ENCODE measurements at regions not wholly inside any gene's neighbourhood (a gene's known extent, or its start where the extent isn't known, plus 50 kb on each side); places are given as distances from the start of the nearest gene placed in this dataset.
"Not testable (repeated sequence)": the region's sequence is repeated elsewhere in the genome, so short reads cannot be mapped to it uniquely, and the experiment has no call there.

GRCh38 chr3:128547368-128547987 lies 54.5 kb upstream of the GATA2 start:
- TF ChIP-seq, protein P1, sequence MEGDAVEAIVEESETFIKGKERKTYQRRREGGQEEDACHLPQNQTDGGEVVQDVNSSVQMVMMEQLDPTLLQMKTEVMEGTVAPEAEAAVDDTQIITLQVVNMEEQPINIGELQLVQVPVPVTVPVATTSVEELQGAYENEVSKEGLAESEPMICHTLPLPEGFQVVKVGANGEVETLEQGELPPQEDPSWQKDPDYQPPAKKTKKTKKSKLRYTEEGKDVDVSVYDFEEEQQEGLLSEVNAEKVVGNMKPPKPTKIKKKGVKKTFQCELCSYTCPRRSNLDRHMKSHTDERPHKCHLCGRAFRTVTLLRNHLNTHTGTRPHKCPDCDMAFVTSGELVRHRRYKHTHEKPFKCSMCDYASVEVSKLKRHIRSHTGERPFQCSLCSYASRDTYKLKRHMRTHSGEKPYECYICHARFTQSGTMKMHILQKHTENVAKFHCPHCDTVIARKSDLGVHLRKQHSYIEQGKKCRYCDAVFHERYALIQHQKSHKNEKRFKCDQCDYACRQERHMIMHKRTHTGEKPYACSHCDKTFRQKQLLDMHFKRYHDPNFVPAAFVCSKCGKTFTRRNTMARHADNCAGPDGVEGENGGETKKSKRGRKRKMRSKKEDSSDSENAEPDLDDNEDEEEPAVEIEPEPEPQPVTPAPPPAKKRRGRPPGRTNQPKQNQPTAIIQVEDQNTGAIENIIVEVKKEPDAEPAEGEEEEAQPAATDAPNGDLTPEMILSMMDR (IDR thresholded peaks at IDR 0.05), result no peak
- DNase-seq (no peak), ATAC-seq (peak in 1 of 8 donors; percentile 40)
- H3K4me1 ChIP-seq, result peaks cover 2 to 44% (median 36%) of the 10 kb centered on the region in 9 donors
- H3K27me3 ChIP-seq, result peaks cover 0 to 6% (median 0%) of the 10 kb centered on the region in 7 donors
- H3K36me3 ChIP-seq, result no peaks in the 10 kb centered on the region
- no peak overlapping the region for H3K4me3 ChIP-seq
- H3K27ac ChIP-seq, result peak overlapping the region in 1 of 10 donors; percentile 88
- intact Hi-C loops (cut with DNase I), result no loop called here
- WGBS, 2 donors, result 73 to 75% methylated on average over 10 of the region's 10 CpGs
- peaks cover 0 to 12% (median 3%) of the 10 kb centered on the region in 11 donors for H3K9me3 ChIP-seq

- Histone ChIP-seq H3K27ac (no peak overlapping the region), H3K27me3 (peaks cover 0 to 4% (median 0%) of the 10 kb centered on the region in 7 donors), H3K4me1 (peaks cover 2 to 44% (median 36%) of the 10 kb centered on the region in 9 donors), H3K9me3 (peaks cover 0 to 12% (median 3%) of the 10 kb centered on the region in 11 donors), H3K36me3 (no peaks in the 10 kb centered on the region), H3K4me3 (no peak overlapping the region)
- ATAC-seq, result no peak
- no peak for DNase-seq
- TF ChIP-seq, protein P1 (IDR thresholded peaks at IDR 0.05), result no peak
- intact Hi-C loops (cut with DNase I), result no loop called here
- 70 to 71% methylated on average over 5 of the region's 5 CpGs for WGBS, 2 donors
Observed at GRCh38 chr3:128546646-128547045, 53.6 kb upstream of the GATA2 start.

- Histone ChIP-seq H3K4me3 (no peak overlapping the region), H3K27ac (no peak overlapping the region), H3K9me3 (peaks cover 0 to 12% (median 3%) of the 10 kb centered on the region in 11 donors), H3K27me3 (no peaks in the 10 kb centered on the region), H3K36me3 (no peaks in the 10 kb centered on the region), H3K4me1 (peaks cover 2 to 37% (median 29%) of the 10 kb centered on the region in 9 donors)
- DNase-seq (no peak), ATAC-seq (no peak)
- TF ChIP-seq, protein P1 (IDR thresholded peaks at IDR 0.05), result no peak
- WGBS, 2 donors, result 90 to 94% methylated on average over 8 of the region's 8 CpGs
- intact Hi-C loops (cut with DNase I), result no loop called here
Observed at GRCh38 chr3:128545120-128545752, 52.2 kb upstream of the GATA2 start.

GRCh38 chr3:128544190-128544589 lies 51.2 kb upstream of the GATA2 start:
- no peak overlapping the region for H3K4me3 ChIP-seq
- no peak overlapping the region for H3K27ac ChIP-seq
- intact Hi-C loops (cut with DNase I), result loop anchor here in 1 of 10 donors (5.0 kb wide), 1 partner anchor 42 kb away; no protein-coding TSS in a partner anchor
- DNase-seq (no peak), ATAC-seq (no peak)
- peaks cover 0 to 12% (median 3%) of the 10 kb centered on the region in 11 donors for H3K9me3 ChIP-seq
- H3K36me3 ChIP-seq, result no peaks in the 10 kb centered on the region
- no peaks in the 10 kb centered on the region for H3K27me3 ChIP-seq
- TF ChIP-seq, protein P1 (IDR thresholded peaks at IDR 0.05), result no peak
- peaks cover 2 to 27% (median 20%) of the 10 kb centered on the region in 9 donors for H3K4me1 ChIP-seq

DNA sequence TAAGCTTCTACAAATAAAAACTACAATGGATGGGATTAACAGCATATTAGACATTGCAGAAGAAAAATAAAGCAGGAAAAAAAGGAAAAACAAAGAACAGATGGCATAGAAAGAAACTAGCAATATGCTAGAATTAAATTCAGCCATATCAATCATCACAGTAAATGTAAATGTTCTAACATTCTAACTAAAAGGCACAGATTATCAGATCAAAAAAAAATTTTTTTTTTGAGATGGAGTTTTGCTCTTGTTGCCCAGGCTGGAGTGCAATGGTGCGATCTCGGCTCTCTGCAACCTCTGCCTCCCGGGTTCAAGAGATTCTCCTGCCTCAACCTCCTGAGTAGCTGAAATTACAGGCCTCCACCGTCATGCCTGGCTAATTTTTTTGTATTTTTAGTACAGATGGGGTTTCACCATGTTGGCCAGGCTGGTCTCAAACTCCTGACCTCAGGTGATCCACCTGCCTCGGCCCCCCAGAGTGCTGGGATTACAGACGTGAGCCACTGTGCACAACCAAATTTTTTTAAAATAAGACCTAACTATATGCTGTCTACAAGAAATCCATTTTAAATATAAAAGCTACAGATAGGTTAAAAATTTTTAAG lies 50.7 kb upstream of the GATA2 start:
- H3K9me3 ChIP-seq, result peaks cover 0 to 12% (median 3%) of the 10 kb centered on the region in 11 donors
- not testable (repeated sequence) for H3K36me3 ChIP-seq, H3K27me3 ChIP-seq, H3K27ac ChIP-seq, DNase-seq, ATAC-seq, H3K4me3 ChIP-seq
- WGBS, 2 donors, result 90 to 94% methylated on average over 6 of the region's 6 CpGs
- intact Hi-C loops (cut with DNase I), result loop anchor here in 1 of 10 donors (5.0 kb wide), 1 partner anchor 41 kb away; no protein-coding TSS in a partner anchor
- peaks cover 0 to 23% (median 15%) of the 10 kb centered on the region in 9 donors for H3K4me1 ChIP-seq

All from heart right ventricle (tissue), 16 donors.